DOHH2 (cell line): ENCODE measurements at regions not wholly inside any gene's neighbourhood (a gene's known extent, or its start where the extent isn't known, plus 50 kb on each side); places are given as distances from the start of the nearest gene placed in this dataset.

Source experiments
- H3F3A ChIP-seq: fragments of 200-600 bp; sonication (generic), shearing (Covaris generic); 2 replicates; pipeline ENCODE4 v1.6.0; 2016; ENCODE audit warnings: antibody characterized with exemption, mild to moderate bottlenecking; ENCODE audit not compliant: control insufficient read depth, insufficient read depth
- H3K27ac ChIP-seq: fragments of 200-600 bp; sonication (generic); 2 replicates; pipeline ENCODE4 v1.5.1; 2014; ENCODE audit warnings: low read depth, mild to moderate bottlenecking, low read length, moderate library complexity
- H3K27me3 ChIP-seq: fragments of 200-600 bp; sonication (generic); 2 replicates; pipeline ENCODE4 v1.6.1; 2014; ENCODE audit warnings: mild to moderate bottlenecking, low read length, mixed read lengths; ENCODE audit not compliant: control insufficient read depth
- H3K36me3 ChIP-seq: fragments of 200-600 bp; sonication (generic); 2 replicates; pipeline ENCODE4 v1.6.1; 2014; ENCODE audit warnings: mild to moderate bottlenecking, low read length, moderate library complexity, mixed read lengths; ENCODE audit not compliant: control insufficient read depth
- H3K4me1 ChIP-seq: fragments of 200-600 bp; sonication (generic); 2 replicates; pipeline ENCODE4 v1.6.1; 2014; ENCODE audit warnings: mild to moderate bottlenecking, low read length, mixed read lengths; ENCODE audit not compliant: control insufficient read depth
- H3K4me2 ChIP-seq: fragments of 200-600 bp; sonication (generic); 2 replicates; pipeline ENCODE4 v1.6.0; 2014; ENCODE audit warnings: mild to moderate bottlenecking, low read length, moderate library complexity
- H3K4me3 ChIP-seq: fragments of 200-600 bp; sonication (generic); 2 replicates; pipeline ENCODE4 v1.5.1; 2014; ENCODE audit warnings: mild to moderate bottlenecking, low read length, mixed read lengths
- H3K79me2 ChIP-seq: fragments of 200-600 bp; sonication (generic); 2 replicates; pipeline ENCODE4 v1.6.1; 2014; ENCODE audit warnings: mild to moderate bottlenecking, low read length, mixed read lengths; ENCODE audit not compliant: control insufficient read depth
- H3K9me2 ChIP-seq: fragments of 200-600 bp; sonication (generic); replicated peaks from 2 replicates; pipeline ENCODE4 v1.6.1; 2014; ENCODE audit warnings: mild to moderate bottlenecking, low read length, mixed read lengths; ENCODE audit not compliant: control insufficient read depth
- H3K9me3 ChIP-seq: fragments of 200-600 bp; sonication (generic); 2 replicates; pipeline ENCODE4 v1.6.1; 2014; ENCODE audit warnings: antibody characterized with exemption, low read length, mixed read lengths; ENCODE audit not compliant: control insufficient read depth, insufficient read depth
- H4K20me1 ChIP-seq: fragments of 200-600 bp; sonication (generic); 2 replicates; pipeline ENCODE4 v1.6.0; 2014; ENCODE audit warnings: low read depth, mild to moderate bottlenecking, antibody characterized with exemption, low read length, moderate library complexity; ENCODE audit not compliant: control insufficient read depth, insufficient read depth
- EZH2phosphoT487 ChIP-seq: fragments of 200-600 bp; sonication (generic); IDR thresholded peaks from 2 replicates; pipeline ENCODE4 v1.6.1; 2017; ENCODE audit warnings: borderline replicate concordance, mild to moderate bottlenecking, antibody characterized with exemption, low read length, moderate library complexity, mixed read lengths
- TF ChIP-seq, protein P1 (sequence below): fragments of 200-600 bp; sonication (generic); IDR thresholded peaks from one replicate; pipeline ENCODE4 v1.5.1; 2014; ENCODE audit warnings: antibody characterized with exemption, mild to moderate bottlenecking, low read depth, low read length; ENCODE audit not compliant: poor library complexity, severe bottlenecking

DNA sequence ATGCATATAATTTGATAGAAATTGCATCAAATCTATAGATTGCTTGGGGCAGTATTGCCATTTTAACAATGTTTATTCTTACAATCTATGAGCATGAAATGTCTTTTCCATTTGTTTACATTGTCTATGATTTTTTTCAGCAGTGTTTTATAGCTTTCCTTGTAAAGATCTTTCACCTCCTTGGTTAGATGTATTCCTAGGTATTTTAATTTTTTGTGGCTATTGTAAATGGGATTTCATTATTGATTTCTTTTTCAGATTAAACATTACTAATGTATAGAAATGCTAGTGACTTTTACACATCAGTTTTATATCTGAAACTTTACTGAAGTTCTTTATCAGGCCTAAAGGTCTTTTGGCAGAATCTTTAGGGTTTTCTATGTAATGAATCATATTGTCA lies 237.6 kb upstream of the STAC start:
- TF ChIP-seq EZH2phosphoT487, result no peak
- TF ChIP-seq, protein P1, sequence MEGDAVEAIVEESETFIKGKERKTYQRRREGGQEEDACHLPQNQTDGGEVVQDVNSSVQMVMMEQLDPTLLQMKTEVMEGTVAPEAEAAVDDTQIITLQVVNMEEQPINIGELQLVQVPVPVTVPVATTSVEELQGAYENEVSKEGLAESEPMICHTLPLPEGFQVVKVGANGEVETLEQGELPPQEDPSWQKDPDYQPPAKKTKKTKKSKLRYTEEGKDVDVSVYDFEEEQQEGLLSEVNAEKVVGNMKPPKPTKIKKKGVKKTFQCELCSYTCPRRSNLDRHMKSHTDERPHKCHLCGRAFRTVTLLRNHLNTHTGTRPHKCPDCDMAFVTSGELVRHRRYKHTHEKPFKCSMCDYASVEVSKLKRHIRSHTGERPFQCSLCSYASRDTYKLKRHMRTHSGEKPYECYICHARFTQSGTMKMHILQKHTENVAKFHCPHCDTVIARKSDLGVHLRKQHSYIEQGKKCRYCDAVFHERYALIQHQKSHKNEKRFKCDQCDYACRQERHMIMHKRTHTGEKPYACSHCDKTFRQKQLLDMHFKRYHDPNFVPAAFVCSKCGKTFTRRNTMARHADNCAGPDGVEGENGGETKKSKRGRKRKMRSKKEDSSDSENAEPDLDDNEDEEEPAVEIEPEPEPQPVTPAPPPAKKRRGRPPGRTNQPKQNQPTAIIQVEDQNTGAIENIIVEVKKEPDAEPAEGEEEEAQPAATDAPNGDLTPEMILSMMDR, result no peak

DNA sequence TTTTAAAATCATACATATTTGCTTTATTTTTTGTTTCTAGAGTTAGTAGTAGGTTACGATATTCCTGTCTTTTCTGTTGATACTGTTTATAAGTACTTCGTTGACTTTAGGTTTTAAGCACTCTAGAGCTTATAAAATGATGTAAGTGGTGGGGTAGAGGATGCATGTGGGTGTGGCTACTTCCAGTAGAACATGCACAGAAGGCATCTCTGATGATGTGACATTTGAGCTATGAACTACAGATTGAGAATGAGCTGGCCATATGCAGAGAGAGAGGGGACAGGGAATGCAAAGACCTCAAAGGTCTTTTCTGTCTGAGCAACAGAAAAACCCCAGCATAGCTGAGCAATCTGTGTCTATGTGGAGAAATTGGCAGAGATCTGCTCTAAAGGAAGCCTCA lies 233.9 kb upstream of the STAC start:
- no peaks in the 10 kb centered on the region for H3K9me3 ChIP-seq
- H3K4me1 ChIP-seq, result no peaks in the 10 kb centered on the region
- no peaks in the 10 kb centered on the region for H3K79me2 ChIP-seq
- no peak for TF ChIP-seq EZH2phosphoT487
- TF ChIP-seq, protein P1, result no peak
- H3K36me3 ChIP-seq, result no peaks in the 10 kb centered on the region
- H3K4me2 ChIP-seq, result no peak overlapping the region
- H3K9me2 ChIP-seq, result no peaks in the 10 kb centered on the region
- no peak overlapping the region for H3K27ac ChIP-seq
- H3K4me3 ChIP-seq, result no peak overlapping the region
- H3F3A ChIP-seq, result no peaks in the 10 kb centered on the region
- H3K27me3 ChIP-seq, result no peaks in the 10 kb centered on the region
- no peaks in the 10 kb centered on the region for H4K20me1 ChIP-seq

More for the DNA sequence above, 237.6 kb upstream of the STAC start:
- H3F3A ChIP-seq, result no peaks in the 10 kb centered on the region
- no peaks in the 10 kb centered on the region for H4K20me1 ChIP-seq
- no peak overlapping the region for H3K27ac ChIP-seq
- H3K36me3 ChIP-seq, result no peaks in the 10 kb centered on the region
- no peaks in the 10 kb centered on the region for H3K9me3 ChIP-seq
- H3K4me3 ChIP-seq, result no peak overlapping the region
- H3K79me2 ChIP-seq, result no peaks in the 10 kb centered on the region
- no peaks in the 10 kb centered on the region for H3K4me1 ChIP-seq
- H3K9me2 ChIP-seq, result no peaks in the 10 kb centered on the region
- no peaks in the 10 kb centered on the region for H3K27me3 ChIP-seq
- H3K4me2 ChIP-seq, result no peak overlapping the region

DNA sequence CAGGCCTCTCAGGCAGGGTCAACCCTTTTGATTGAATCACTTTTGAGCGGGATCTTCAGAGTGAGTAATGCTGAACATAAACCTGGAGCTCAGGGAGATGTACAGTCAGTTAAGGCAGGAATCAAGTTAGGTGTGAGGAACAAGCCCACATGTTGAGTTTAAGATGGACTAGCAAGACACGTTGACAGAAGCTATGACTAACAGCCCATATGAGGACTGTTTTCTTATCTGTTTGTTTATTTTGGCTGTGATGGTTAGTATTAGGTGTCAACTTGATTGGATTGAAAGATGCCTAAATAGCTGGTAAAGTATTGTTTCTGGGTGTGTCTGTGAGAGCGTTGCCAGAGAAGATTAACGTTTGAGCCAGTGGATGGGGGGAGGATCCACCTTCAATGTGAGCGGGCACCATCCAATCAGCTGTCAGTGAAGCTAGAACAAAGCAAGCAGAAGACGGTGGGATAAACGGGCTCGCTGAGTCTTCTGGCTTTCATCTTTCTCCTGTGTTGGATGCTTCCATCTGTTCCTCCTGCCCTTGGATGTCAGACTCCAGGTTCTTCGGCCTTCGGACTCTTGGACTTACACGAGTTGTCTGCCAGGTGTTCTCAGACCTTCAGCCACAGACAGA lies 232.3 kb upstream of the STAC start:
- H3F3A ChIP-seq, result no peaks in the 10 kb centered on the region
- no peaks in the 10 kb centered on the region for H3K9me3 ChIP-seq
- no peaks in the 10 kb centered on the region for H3K79me2 ChIP-seq
- H3K4me3 ChIP-seq, result no peak overlapping the region
- H3K9me2 ChIP-seq, result no peaks in the 10 kb centered on the region
- H4K20me1 ChIP-seq, result no peaks in the 10 kb centered on the region
- no peak overlapping the region for H3K27ac ChIP-seq
- H3K36me3 ChIP-seq, result no peaks in the 10 kb centered on the region
- no peaks in the 10 kb centered on the region for H3K27me3 ChIP-seq
- H3K4me1 ChIP-seq, result no peaks in the 10 kb centered on the region
- TF ChIP-seq, protein P1, result no peak
- no peak for TF ChIP-seq EZH2phosphoT487
- H3K4me2 ChIP-seq, result no peak overlapping the region

DNA sequence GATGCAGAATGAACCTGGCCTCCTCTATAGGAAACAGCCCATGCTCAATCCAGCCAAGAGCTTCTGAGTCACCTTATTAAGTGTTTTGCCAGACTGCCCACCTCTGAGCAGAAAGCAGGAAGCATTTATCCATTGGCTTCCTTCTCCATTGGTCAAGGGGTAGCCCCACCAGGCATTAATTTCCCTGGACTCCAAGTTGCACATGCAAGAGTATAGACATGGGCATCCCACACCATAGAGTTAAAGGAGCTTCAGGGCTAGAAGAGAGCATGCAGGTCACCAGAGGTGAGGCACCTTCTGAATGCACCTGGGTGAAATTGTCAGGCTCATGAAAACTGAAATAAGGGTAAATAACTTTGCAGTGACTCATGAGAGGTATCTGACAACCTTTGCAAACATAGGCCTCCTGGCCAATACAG lies 230.8 kb upstream of the STAC start:
- Histone ChIP-seq H3K4me2 (no peak overlapping the region), H3K36me3 (no peaks in the 10 kb centered on the region), H3K9me3 (no peaks in the 10 kb centered on the region), H3F3A (no peaks in the 10 kb centered on the region), H3K4me3 (no peak overlapping the region), H3K9me2 (no peaks in the 10 kb centered on the region), H3K27ac (no peak overlapping the region), H3K4me1 (no peaks in the 10 kb centered on the region), H3K79me2 (no peaks in the 10 kb centered on the region), H3K27me3 (no peaks in the 10 kb centered on the region), H4K20me1 (no peaks in the 10 kb centered on the region)
- TF ChIP-seq, protein P1, result no peak
- TF ChIP-seq EZH2phosphoT487, result no peak
